ENCODE measurements at regions not wholly inside any gene's neighbourhood (a gene's known extent, or its start where the extent isn't known, plus 50 kb on each side); places are given as distances from the start of the nearest gene placed in this dataset.

- no peak for DNase-seq
Observed at GRCh38 chr7:46175221-46175620, 254.1 kb upstream of the IGFBP3 start.

GRCh38 chr7:46174196-46174580, 253.1 kb upstream of the IGFBP3 start:
- DNase-seq = no peak

- DNase-seq = no peak
Observed at GRCh38 chr7:46173476-46174195, 252.6 kb upstream of the IGFBP3 start.

GRCh38 chr7:46170792-46171191, 249.7 kb upstream of the IGFBP3 start:
- DNase-seq = peak; percentile 27

GRCh38 chr7:46170021-46170420, 248.9 kb upstream of the IGFBP3 start:
- no peak for DNase-seq

- no peak for DNase-seq
Observed at GRCh38 chr7:46169384-46169755, 248.3 kb upstream of the IGFBP3 start.

GRCh38 chr7:46168671-46169383, 247.8 kb upstream of the IGFBP3 start:
- DNase-seq = no peak

GRCh38 chr7:46168231-46168630, 247.2 kb upstream of the IGFBP3 start:
- DNase-seq = no peak

GRCh38 chr7:46165276-46165675, 244.2 kb upstream of the IGFBP3 start:
- peak; percentile 79 for DNase-seq

- DNase-seq = no peak
Observed at GRCh38 chr7:46164629-46165028, 243.6 kb upstream of the IGFBP3 start.

- DNase-seq = no peak
Observed at GRCh38 chr7:46163246-46163645, 242.2 kb upstream of the IGFBP3 start.

- peak; percentile 28 for DNase-seq
Observed at GRCh38 chr7:46162609-46163008, 241.5 kb upstream of the IGFBP3 start.

GRCh38 chr7:46160861-46161260, 239.8 kb upstream of the IGFBP3 start:
- peak; percentile 85 for DNase-seq

- no peak for DNase-seq
Observed at GRCh38 chr7:46157931-46158330, 236.9 kb upstream of the IGFBP3 start.

- DNase-seq = no peak
Observed at GRCh38 chr7:46157404-46157803, 236.3 kb upstream of the IGFBP3 start.

GRCh38 chr7:46156853-46157252, 235.8 kb upstream of the IGFBP3 start:
- DNase-seq = no peak

- DNase-seq = no peak
Observed at GRCh38 chr7:46156086-46156485, 235.0 kb upstream of the IGFBP3 start.

- DNase-seq = no peak
Observed at GRCh38 chr7:46155367-46155766, 234.3 kb upstream of the IGFBP3 start.

GRCh38 chr7:46153951-46154787, 233.1 kb upstream of the IGFBP3 start:
- DNase-seq = peak; percentile 29

- DNase-seq = no peak
Observed at GRCh38 chr7:46153583-46153950, 232.5 kb upstream of the IGFBP3 start.

- DNase-seq = no peak
Observed at GRCh38 chr7:46152696-46153095, 231.6 kb upstream of the IGFBP3 start.

- no peak for DNase-seq
Observed at GRCh38 chr7:46150721-46151120, 229.6 kb upstream of the IGFBP3 start.

- no peak for DNase-seq
Observed at GRCh38 chr7:46150202-46150601, 229.1 kb upstream of the IGFBP3 start.

GRCh38 chr7:46147871-46148270, 226.8 kb upstream of the IGFBP3 start:
- no peak for DNase-seq
